GM12878 (cell line): ENCODE measurements at regions not wholly inside any gene's neighbourhood (a gene's known extent, or its start where the extent isn't known, plus 50 kb on each side); places are given as distances from the start of the nearest gene placed in this dataset.

Experiments used
- ATAC-seq: fragments of 200-7000 bp; cut with Tn5 transposase; 3 replicates; pipeline ENCODE4 v1.9.1; 2020; ENCODE audit warnings: mild to moderate bottlenecking, moderate library complexity
- BruUV-seq: library from RNA; stranded (reverse); fragments of 400-500 nt; replicated peaks from 2 replicates; lab custom pipeline; 2021; lab: Mats Ljungman, UMichigan
- CTCF ChIA-PET: fragments of 300-600 bp; sonication (Branson Sonifier 250); formaldehyde crosslinking; extraction: SDS; loops from one replicate; lab custom pipeline; 2021; ENCODE audit warnings: inconsistent platforms; lab: Yijun Ruan, JAX
- POLR2A ChIA-PET: fragments of 350-600 bp; formaldehyde crosslinking; extraction: SDS; loops from one replicate; lab custom pipeline; 2021; ENCODE audit warnings: inconsistent platforms; lab: Charles Lee
- RAD21 ChIA-PET: fragments of 300-600 bp; sonication (Branson Sonifier 250); formaldehyde crosslinking; loops from one replicate; lab custom pipeline; 2023; ENCODE audit warnings: antibody characterized with exemption; ENCODE audit not compliant: unreplicated experiment; lab: Charles Lee
- SMC1A ChIA-PET: fragments of 300-600 bp; sonication (Branson Sonifier 250); formaldehyde crosslinking; loops from one replicate; lab custom pipeline; 2023; ENCODE audit not compliant: unreplicated experiment, uncharacterized antibody; lab: Charles Lee
- DNase-seq: peaks from one replicate; pipeline ENCODE4 v3.0.0-alpha.2; 2011; ENCODE audit warnings: low read depth, low spot score
- FAIRE-seq: peaks from 3 replicates; lab custom pipeline; 2011; peaks lifted over from hg19 to GRCh38; lab: Jason Lieb, UNC
- H2AFZ ChIP-seq: 2 replicates; pipeline ENCODE4 v1.6.0; 2011; ENCODE audit warnings: low read depth, low read length, control low read depth; ENCODE audit not compliant: control insufficient read depth
- H3K27ac ChIP-seq: 2 replicates; pipeline ENCODE4 v1.5.1; 2011; ENCODE audit warnings: control low read depth; ENCODE audit not compliant: control insufficient read depth, insufficient read depth
- H3K27me3 ChIP-seq, 2 experiments: replicated peaks in 1 of 2; 2 replicates each; pipeline versions ENCODE4 v1.6.0 to v1.6.1; 2011; ENCODE audit warnings: low read length in 1 of 2; ENCODE audit not compliant: control insufficient read depth in 2 of 2, insufficient read depth in 2 of 2
- H3K36me3 ChIP-seq, 2 experiments: 2 replicates each; pipeline ENCODE4 v1.5.1; 2011; ENCODE audit warnings: low read length in 1 of 2; ENCODE audit not compliant: control insufficient read depth in 2 of 2, insufficient read depth in 2 of 2
- H3K4me1 ChIP-seq: 2 replicates; pipeline ENCODE4 v1.6.1; 2011; ENCODE audit warnings: mild to moderate bottlenecking, low read length, moderate library complexity, mixed read lengths; ENCODE audit not compliant: control insufficient read depth, insufficient read depth
- H3K4me2 ChIP-seq: 2 replicates; pipeline ENCODE4 v1.6.0; 2011; ENCODE audit warnings: control low read depth; ENCODE audit not compliant: control insufficient read depth, insufficient read depth
- H3K4me3 ChIP-seq: fragments of 200-600 bp; sonication (generic); 2 replicates; pipeline ENCODE4 v1.5.1; 2016
- H3K79me2 ChIP-seq: 2 replicates; pipeline ENCODE4 v1.6.0; 2011; ENCODE audit warnings: low read length; ENCODE audit not compliant: control insufficient read depth, insufficient read depth
- H3K9ac ChIP-seq: 2 replicates; pipeline ENCODE4 v1.8.0; 2011; ENCODE audit warnings: low read length, control low read depth, mixed read lengths; ENCODE audit not compliant: control insufficient read depth, insufficient read depth
- H3K9me3 ChIP-seq: replicated peaks from 3 replicates; pipeline ENCODE4 v1.5.1; 2011; ENCODE audit warnings: mild to moderate bottlenecking, low read length; ENCODE audit not compliant: control insufficient read depth, insufficient read depth
- H4K20me1 ChIP-seq: 2 replicates; pipeline ENCODE4 v1.6.0; 2011; ENCODE audit not compliant: control insufficient read depth, insufficient read depth
- BCL11A ChIP-seq: IDR thresholded peaks from 2 replicates; pipeline ENCODE4 v1.6.1; 2011; ENCODE audit warnings: low read depth, low read length
- CBX5 ChIP-seq: sonication (generic); IDR thresholded peaks from 2 replicates; pipeline ENCODE4 v1.6.1; 2016; ENCODE audit warnings: low read depth, moderate library complexity, mild to moderate bottlenecking, inconsistent platforms
- CEBPB ChIP-seq, 2 experiments: fragments of 150-350 bp in 1 of 2; IDR thresholded peaks; 2 replicates each; pipeline ENCODE4 v1.6.1; 2012 to 2014; ENCODE audit warnings: low read depth in 2 of 2, low read length in 2 of 2, borderline replicate concordance in 1 of 2, inconsistent platforms in 1 of 2
- CHD2 ChIP-seq: IDR thresholded peaks from 2 replicates; pipeline ENCODE4 v1.6.1; 2011; ENCODE audit warnings: low read depth, low read length, improper control_type of control experiment, borderline replicate concordance
- EP300 ChIP-seq, 2 experiments: fragments of 150-350 bp in 1 of 2; IDR thresholded peaks; 2 replicates each; pipeline ENCODE4 v1.6.1; 2011 to 2012; ENCODE audit warnings: low read depth in 2 of 2, low read length in 2 of 2, borderline replicate concordance in 1 of 2, improper control_type of control experiment in 1 of 2, inconsistent platforms in 1 of 2; ENCODE audit not compliant: control insufficient read depth in 1 of 2
- HDAC6 ChIP-seq: fragments of 200-600 bp; sonication (generic); IDR thresholded peaks from one replicate; pipeline ENCODE4 v1.8.0; 2017; ENCODE audit warnings: antibody characterized with exemption; ENCODE audit not compliant: unreplicated experiment
- IKZF2 ChIP-seq, 2 experiments: fragments of 450-650 bp; IDR thresholded peaks; 2 replicates each; pipeline ENCODE4 v1.6.1; 2017; ENCODE audit warnings: mild to moderate bottlenecking in 2 of 2, moderate library complexity in 2 of 2
- NBN ChIP-seq: fragments of 450-650 bp; IDR thresholded peaks from 2 replicates; pipeline ENCODE4 v1.6.1; 2016
- NFYB ChIP-seq: IDR thresholded peaks from 2 replicates; pipeline ENCODE4 v1.6.1; 2011; ENCODE audit warnings: low read depth, mild to moderate bottlenecking, low read length, improper control_type of control experiment, moderate library complexity; ENCODE audit not compliant: insufficient read depth
- POLR2A ChIP-seq: IDR thresholded peaks from 2 replicates; pipeline ENCODE4 v1.6.1; 2011; ENCODE audit warnings: low read depth, mild to moderate bottlenecking, low read length
- SMC3 ChIP-seq: IDR thresholded peaks from 2 replicates; pipeline ENCODE4 v1.6.1; 2011; ENCODE audit warnings: low read length, improper control_type of control experiment, borderline replicate concordance
- STAT1 ChIP-seq: fragments of 450-650 bp; conservative IDR thresholded peaks from 2 replicates; pipeline ENCODE4 v1.6.1; 2014; ENCODE audit warnings: antibody characterized with exemption, mild to moderate bottlenecking
- ZNF274 ChIP-seq: IDR thresholded peaks from one replicate; pipeline ENCODE4 v1.8.0; 2011; ENCODE audit not compliant: insufficient read length, insufficient read depth
- ZNF687 ChIP-seq: fragments of 450-650 bp; IDR thresholded peaks from 2 replicates; pipeline ENCODE4 v1.6.1; 2017; ENCODE audit warnings: mild to moderate bottlenecking, moderate library complexity
- WGBS: methylation state at CpG from one replicate; pipeline ENCODE4 v1.1.6; 2016; ENCODE audit warnings: low lambda C conversion rate; ENCODE audit not compliant: insufficient replicate concordance, insufficient coverage; ENCODE audit errors: missing lambda C conversion rate; 5-methylcytosine and 5-hydroxymethylcytosine counted together
- in situ Hi-C: fragments of 300-500 bp; cut with MboI; formaldehyde crosslinking; loops from 9 replicates; pipeline ENCODE4 v1.14.3; 2018; ENCODE audit warnings: mixed read lengths
- intact Hi-C: fragments of 100-400 bp; cut with micrococcal nuclease; formaldehyde crosslinking; loops from one replicate; pipeline ENCODE4 v1.14.2; 2022; ENCODE audit not compliant: unreplicated experiment

DNA sequence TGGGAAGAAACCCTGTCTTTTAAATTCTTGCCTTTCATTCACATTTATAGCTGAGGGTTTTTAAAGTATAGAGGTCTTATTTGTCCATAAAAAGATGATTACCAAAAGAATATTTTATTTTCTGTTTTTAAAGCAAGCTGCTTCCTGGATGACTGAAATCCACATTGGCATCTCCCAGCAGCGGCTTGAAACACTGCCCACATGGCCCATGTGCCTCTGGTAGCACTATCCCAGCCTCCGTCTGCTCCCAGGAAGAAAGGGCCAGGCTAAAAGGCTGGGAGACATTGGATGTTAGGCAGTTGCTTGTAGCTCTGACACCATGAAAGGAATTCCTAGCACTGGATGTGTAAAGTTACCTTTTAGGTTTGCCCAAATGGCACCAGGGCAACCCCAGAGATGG is 169.9 kb upstream of the CACNA1E start:
- H3K4me3 ChIP-seq: no peak overlapping the region
- ChIA-PET CTCF (no interaction called here), POLR2A (no interaction called here), RAD21 (no interaction called here), SMC1A (interaction anchor here (1.6 kb wide), 1 partner anchor 85 kb away, joined by 5 read pairs; no protein-coding TSS in a partner anchor)
- no peak overlapping the region for H3K9ac ChIP-seq
- no peaks in the 10 kb centered on the region for H3K79me2 ChIP-seq
- in situ Hi-C loops (no loop called here), intact Hi-C loops (no loop called here)
- no TSS peak for BruUV-seq
- DNase-seq (no peak), ATAC-seq (no peak), FAIRE-seq (no peak)
- peaks cover 5 to 13% of the 10 kb centered on the region in 2 experiments for H3K27me3 ChIP-seq
- no peaks in the 10 kb centered on the region for H3K4me1 ChIP-seq
- no peaks in the 10 kb centered on the region for H3K36me3 ChIP-seq
- H3K9me3 ChIP-seq: no peaks in the 10 kb centered on the region
- no peaks in the 10 kb centered on the region for H4K20me1 ChIP-seq
- H3K4me2 ChIP-seq: no peak overlapping the region
- TF ChIP-seq CBX5: no peak
- TF ChIP-seq CHD2: no peak
- TF ChIP-seq HDAC6: no peak
- no peak for TF ChIP-seq CEBPB (IDR thresholded peaks at IDR 0.05; ENCODE audit: borderline replicate concordance in 1 of 2, low read depth in 2 of 2, low read length in 2 of 2)
- H3K27ac ChIP-seq: no peak overlapping the region
- H2AFZ ChIP-seq: no peak overlapping the region
- 17% methylated on average over 2 of the region's 2 CpGs for WGBS

GRCh38 chr1:181314010-181314409 is 169.3 kb upstream of the CACNA1E start:
- SMC1A ChIA-PET: interaction anchor here (1.6 kb wide), 1 partner anchor 86 kb away, joined by 5 read pairs; no protein-coding TSS in a partner anchor
- ATAC-seq: no peak
- no peak for FAIRE-seq
- TF ChIP-seq EP300 (IDR thresholded peaks at IDR 0.05; ENCODE audit: borderline replicate concordance in 1 of 2, control insufficient read depth in 1 of 2, low read depth in 2 of 2, low read length in 2 of 2) (no peak), BCL11A (no peak), IKZF2 (IDR thresholded peaks at IDR 0.05) (no peak), ZNF687 (no peak), SMC3 (no peak), NFYB (no peak), POLR2A (no peak), STAT1 (no peak), NBN (no peak), ZNF274 (no peak)

More at GRCh38 chr1:181314010-181314409, 169.3 kb upstream of the CACNA1E start:
- POLR2A ChIA-PET: no interaction called here
- no TSS peak for BruUV-seq
- DNase-seq: no peak
- Histone ChIP-seq H3K27ac (no peak overlapping the region), H3K4me1 (no peaks in the 10 kb centered on the region), H3K27me3 (peaks cover 8 to 18% of the 10 kb centered on the region in 2 experiments), H3K4me3 (no peak overlapping the region), H3K4me2 (no peak overlapping the region), H3K9me3 (no peaks in the 10 kb centered on the region), H3K36me3 (no peaks in the 10 kb centered on the region), H3K79me2 (no peaks in the 10 kb centered on the region), H4K20me1 (no peaks in the 10 kb centered on the region), H3K9ac (no peak overlapping the region), H2AFZ (no peak overlapping the region)
- RAD21 ChIA-PET: no interaction called here
- CTCF ChIA-PET: interaction anchor here (1.1 kb wide), 2 partner anchors 121 to 153 kb away, joined by 3 to 6 read pairs; no protein-coding TSS in a partner anchor
- 28% methylated on average over 3 of the region's 3 CpGs for WGBS
- in situ Hi-C loops: no loop called here
- intact Hi-C loops: no loop called here
